HL-60 (cell line): ENCODE measurements at regions not wholly inside any gene's neighbourhood (a gene's known extent, or its start where the extent isn't known, plus 50 kb on each side); places are given as distances from the start of the nearest gene placed in this dataset.

Experiments
- CTCF ChIP-seq: IDR thresholded peaks from one replicate; pipeline ENCODE4 v1.5.1; 2011; ENCODE audit warnings: low read length, control low read depth, inconsistent platforms; ENCODE audit not compliant: insufficient read depth
- POLR2AphosphoS5 ChIP-seq: IDR thresholded peaks from 2 replicates; pipeline ENCODE4 v1.6.1; 2012; ENCODE audit warnings: low read depth
- REST ChIP-seq: IDR thresholded peaks from 2 replicates; pipeline ENCODE4 v1.6.1; 2012; ENCODE audit warnings: low read depth; ENCODE audit not compliant: insufficient replicate concordance

GRCh38 chr16:26889740-26890139, 177.0 kb upstream of the C16orf82 start:
- no peak for TF ChIP-seq CTCF
- TF ChIP-seq POLR2AphosphoS5, result no peak
- TF ChIP-seq REST, result no peak
